OCI-LY1 (cell line): ENCODE measurements at regions not wholly inside any gene's neighbourhood (a gene's known extent, or its start where the extent isn't known, plus 50 kb on each side); places are given as distances from the start of the nearest gene placed in this dataset.

Experiments used
- H2AFZ ChIP-seq: fragments of 200-600 bp; sonication (generic), shearing (Covaris generic); 2 replicates; pipeline ENCODE4 v1.6.0; 2014; ENCODE audit warnings: antibody characterized with exemption, mild to moderate bottlenecking, low read length
- H3F3A ChIP-seq: fragments of 200-600 bp; sonication (generic), shearing (Covaris generic); 2 replicates; pipeline ENCODE4 v1.6.0; 2014; ENCODE audit warnings: mild to moderate bottlenecking, antibody characterized with exemption, low read length, moderate library complexity; ENCODE audit not compliant: insufficient read depth
- H3K27ac ChIP-seq: fragments of 200-600 bp; sonication (generic); 2 replicates; pipeline ENCODE4 v1.5.1; 2014; ENCODE audit warnings: low read length, mixed run types, mild to moderate bottlenecking, low read depth; ENCODE audit not compliant: poor library complexity, severe bottlenecking
- H3K27me3 ChIP-seq: fragments of 200-600 bp; sonication (generic); 2 replicates; pipeline ENCODE4 v1.6.0; 2014; ENCODE audit warnings: antibody characterized with exemption, mild to moderate bottlenecking, low read length, moderate library complexity; ENCODE audit not compliant: insufficient read depth
- H3K36me3 ChIP-seq: fragments of 200-600 bp; sonication (generic); 2 replicates; pipeline ENCODE4 v1.6.1; 2014; ENCODE audit warnings: mild to moderate bottlenecking, antibody characterized with exemption, low read length, moderate library complexity, mixed read lengths; ENCODE audit not compliant: insufficient read depth
- H3K4me1 ChIP-seq: fragments of 200-600 bp; sonication (generic); 2 replicates; pipeline ENCODE4 v1.5.1; 2014; ENCODE audit warnings: mild to moderate bottlenecking, low read length, moderate library complexity; ENCODE audit not compliant: insufficient read depth, severe bottlenecking
- H3K4me2 ChIP-seq: fragments of 200-600 bp; sonication (generic), shearing (Covaris generic); 2 replicates; pipeline ENCODE4 v1.6.1; 2014; ENCODE audit warnings: low read length
- H3K4me3 ChIP-seq: fragments of 200-600 bp; sonication (generic); 2 replicates; pipeline ENCODE4 v1.5.1; 2014; ENCODE audit warnings: low read length, low read depth, mild to moderate bottlenecking, mixed read lengths; ENCODE audit not compliant: poor library complexity, severe bottlenecking
- H3K79me2 ChIP-seq: fragments of 200-600 bp; shearing (Covaris generic); 2 replicates; pipeline ENCODE4 v1.6.1; 2016; ENCODE audit warnings: mixed run types, low read length, mixed read lengths; ENCODE audit not compliant: insufficient read depth
- H3K9ac ChIP-seq: fragments of 200-600 bp; sonication (generic), shearing (Covaris generic); 2 replicates; pipeline ENCODE4 v1.6.1; 2014; ENCODE audit warnings: mild to moderate bottlenecking, low read length, mixed read lengths
- H3K9me2 ChIP-seq: fragments of 200-600 bp; sonication (generic), shearing (Covaris generic); 2 replicates; pipeline ENCODE4 v1.6.1; 2014; ENCODE audit warnings: low read depth, mild to moderate bottlenecking, low read length, mixed read lengths
- H3K9me3 ChIP-seq: fragments of 200-600 bp; shearing (Covaris generic); 2 replicates; pipeline ENCODE4 v1.6.1; 2014; ENCODE audit warnings: low read length, mixed read lengths
- H4K20me1 ChIP-seq: fragments of 200-600 bp; sonication (generic), shearing (Covaris generic); 2 replicates; pipeline ENCODE4 v1.6.0; 2016; ENCODE audit warnings: mild to moderate bottlenecking, low read length; ENCODE audit not compliant: insufficient read depth
- EZH2 ChIP-seq: fragments of 200-600 bp; sonication (generic), shearing (Covaris generic); IDR thresholded peaks from 2 replicates; pipeline ENCODE4 v1.8.0; 2017; ENCODE audit warnings: borderline replicate concordance, mixed run types, mild to moderate bottlenecking, antibody characterized with exemption, low read length, moderate library complexity, mixed read lengths
- TF ChIP-seq, protein P1 (sequence below): fragments of 200-600 bp; sonication (generic), shearing (Covaris generic); IDR thresholded peaks from 2 replicates; pipeline ENCODE4 v1.5.1; 2017; ENCODE audit warnings: mild to moderate bottlenecking, antibody characterized with exemption, low read length, moderate library complexity, mixed read lengths

DNA sequence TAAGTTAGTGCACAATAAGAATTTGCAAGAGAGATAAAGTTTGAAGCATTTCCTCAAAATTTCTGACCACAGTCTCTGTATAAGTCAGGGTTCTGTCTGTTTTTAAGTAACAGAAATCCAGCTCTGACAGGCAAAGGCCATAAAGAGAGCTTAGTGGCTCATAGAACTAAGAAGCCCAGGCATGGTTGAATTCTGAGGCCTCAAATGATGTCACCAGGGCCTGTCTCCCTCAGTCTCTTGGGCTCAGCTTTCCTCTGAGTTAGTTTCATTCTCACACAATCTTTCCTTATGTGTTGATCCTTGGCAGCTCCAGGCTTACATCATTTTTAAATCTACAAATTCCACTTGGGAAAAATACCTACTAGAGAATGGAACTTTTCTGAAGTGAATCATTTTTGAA lies 173.4 kb upstream of the ATP2B1 start:
- H3K4me2 ChIP-seq = no peak overlapping the region; the same call in 1 of the 2 replicates
- no peak for TF ChIP-seq EZH2
- TF ChIP-seq, protein P1, sequence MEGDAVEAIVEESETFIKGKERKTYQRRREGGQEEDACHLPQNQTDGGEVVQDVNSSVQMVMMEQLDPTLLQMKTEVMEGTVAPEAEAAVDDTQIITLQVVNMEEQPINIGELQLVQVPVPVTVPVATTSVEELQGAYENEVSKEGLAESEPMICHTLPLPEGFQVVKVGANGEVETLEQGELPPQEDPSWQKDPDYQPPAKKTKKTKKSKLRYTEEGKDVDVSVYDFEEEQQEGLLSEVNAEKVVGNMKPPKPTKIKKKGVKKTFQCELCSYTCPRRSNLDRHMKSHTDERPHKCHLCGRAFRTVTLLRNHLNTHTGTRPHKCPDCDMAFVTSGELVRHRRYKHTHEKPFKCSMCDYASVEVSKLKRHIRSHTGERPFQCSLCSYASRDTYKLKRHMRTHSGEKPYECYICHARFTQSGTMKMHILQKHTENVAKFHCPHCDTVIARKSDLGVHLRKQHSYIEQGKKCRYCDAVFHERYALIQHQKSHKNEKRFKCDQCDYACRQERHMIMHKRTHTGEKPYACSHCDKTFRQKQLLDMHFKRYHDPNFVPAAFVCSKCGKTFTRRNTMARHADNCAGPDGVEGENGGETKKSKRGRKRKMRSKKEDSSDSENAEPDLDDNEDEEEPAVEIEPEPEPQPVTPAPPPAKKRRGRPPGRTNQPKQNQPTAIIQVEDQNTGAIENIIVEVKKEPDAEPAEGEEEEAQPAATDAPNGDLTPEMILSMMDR = no peak
- peaks cover 69% of the 10 kb centered on the region for H3K4me1 ChIP-seq
- no peaks in the 10 kb centered on the region for H3F3A ChIP-seq
- peak overlapping the region; percentile 36; the same call in 1 of the 2 replicates for H2AFZ ChIP-seq
- H3K4me3 ChIP-seq = no peak overlapping the region
- H3K27ac ChIP-seq = peak overlapping the region; percentile 93
- no peak overlapping the region for H3K9ac ChIP-seq
- H3K79me2 ChIP-seq = no peaks in the 10 kb centered on the region
- no peaks in the 10 kb centered on the region for H3K36me3 ChIP-seq
- no peaks in the 10 kb centered on the region for H3K27me3 ChIP-seq
- no peaks in the 10 kb centered on the region for H4K20me1 ChIP-seq
- H3K9me2 ChIP-seq = no peaks in the 10 kb centered on the region
- no peaks in the 10 kb centered on the region for H3K9me3 ChIP-seq

DNA sequence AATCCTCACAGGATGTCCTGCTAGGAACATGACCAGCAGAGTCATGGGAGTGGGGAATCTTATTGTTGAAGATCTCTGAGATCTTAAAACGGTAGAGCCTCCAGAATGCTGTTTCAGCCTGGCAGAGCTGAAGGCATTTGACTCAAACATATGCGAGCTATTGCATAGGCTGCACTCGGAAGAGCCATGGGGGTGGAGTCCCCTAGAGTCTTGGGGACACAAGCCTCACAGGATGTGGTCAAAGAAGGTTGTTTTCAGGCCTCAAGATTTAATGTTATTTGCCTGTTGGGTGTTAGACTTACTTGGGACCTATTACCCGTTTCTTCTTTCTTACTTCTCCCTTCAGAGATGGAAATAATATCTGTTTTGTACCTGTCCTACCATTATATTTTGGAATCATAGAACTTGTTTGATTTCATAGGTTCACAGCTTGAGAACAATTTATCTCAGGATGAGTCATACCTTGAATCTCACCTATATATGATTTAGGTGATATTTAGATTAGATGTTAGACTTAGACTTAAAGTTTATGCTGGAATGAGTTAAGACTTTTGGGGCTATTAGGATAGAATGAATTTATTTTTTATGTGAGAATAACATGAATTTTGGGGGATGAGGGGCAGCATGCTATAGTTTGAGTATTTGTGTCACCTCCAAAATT lies 172.2 kb upstream of the ATP2B1 start:
- Histone ChIP-seq H3K9me3 (no peaks in the 10 kb centered on the region), H3K36me3 (no peaks in the 10 kb centered on the region), H2AFZ (no peak overlapping the region), H4K20me1 (no peaks in the 10 kb centered on the region), H3K79me2 (no peaks in the 10 kb centered on the region), H3K4me2 (peak overlapping the region; percentile 45), H3K27me3 (no peaks in the 10 kb centered on the region), H3K4me1 (peaks cover 80% of the 10 kb centered on the region), H3F3A (0 out of 2 replicates have a peak, but pooled peaks cover 3% of the 10 kb centered on the region), H3K27ac (peak overlapping the region; percentile 93), H3K9me2 (no peaks in the 10 kb centered on the region), H3K9ac (peak overlapping the region; percentile 47), H3K4me3 (peak overlapping the region; percentile 9)
- no peak for TF ChIP-seq EZH2
- TF ChIP-seq, protein P1 = no peak

DNA sequence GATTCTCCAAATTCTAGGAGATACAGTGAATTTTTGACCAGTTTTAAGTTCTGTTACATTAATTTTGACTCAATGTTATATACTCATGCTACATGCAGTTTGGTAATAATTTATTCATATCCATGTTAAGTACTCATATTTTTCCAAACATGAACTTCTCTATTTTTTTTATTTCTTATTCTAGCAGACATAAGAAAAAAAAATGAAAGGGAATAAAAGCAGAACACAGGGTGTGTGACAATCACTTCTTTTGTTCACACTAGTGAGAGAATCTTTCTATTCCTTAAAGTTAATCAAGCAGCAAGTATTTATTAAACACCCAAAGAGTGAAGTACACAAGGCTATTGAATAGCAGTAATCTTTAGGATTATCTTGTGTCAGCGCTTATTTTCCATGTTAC lies 171.1 kb upstream of the ATP2B1 start:
- no peaks in the 10 kb centered on the region for H3K9me2 ChIP-seq
- no peaks in the 10 kb centered on the region for H3K36me3 ChIP-seq
- H3K9me3 ChIP-seq = no peaks in the 10 kb centered on the region
- H3K4me3 ChIP-seq = no peak overlapping the region
- no peaks in the 10 kb centered on the region for H3K79me2 ChIP-seq
- no peaks in the 10 kb centered on the region for H3K27me3 ChIP-seq
- peak overlapping the region; percentile 45 for H3K4me2 ChIP-seq
- H3F3A ChIP-seq = 0 out of 2 replicates have a peak, but pooled peaks cover 4% of the 10 kb centered on the region
- H4K20me1 ChIP-seq = no peaks in the 10 kb centered on the region
- no peak for TF ChIP-seq EZH2
- TF ChIP-seq, protein P1 = no peak
- H3K9ac ChIP-seq = peak overlapping the region; percentile 47
- H3K4me1 ChIP-seq = peaks cover 86% of the 10 kb centered on the region
- peak overlapping the region; percentile 93 for H3K27ac ChIP-seq
- H2AFZ ChIP-seq = no peak overlapping the region
